Amniotic epithelial cell (primary cell): ENCODE measurements at regions not wholly inside any gene's neighbourhood (a gene's known extent, or its start where the extent isn't known, plus 50 kb on each side); places are given as distances from the start of the nearest gene placed in this dataset.
"Not testable (repeated sequence)": the region's sequence is repeated elsewhere in the genome, so short reads cannot be mapped to it uniquely, and the experiment has no call there.

Experiments
- DNase-seq: peaks from one replicate; pipeline ENCODE4 v3.0.0-alpha.2; 2010; ENCODE audit warnings: low read depth

- no peak for DNase-seq
These were observed 118.9 kb downstream of the GATA3 start for GRCh38 chr10:8173243-8173865.

GRCh38 chr10:8173866-8174243, 119.4 kb downstream of the GATA3 start:
- DNase-seq: no peak

GRCh38 chr10:8174762-8175161, 120.3 kb downstream of the GATA3 start:
- DNase-seq: peak; percentile 39

- DNase-seq: peak; percentile 30
These were observed 123.0 kb downstream of the GATA3 start for GRCh38 chr10:8177526-8177925.

GRCh38 chr10:8179773-8180172, 125.3 kb downstream of the GATA3 start:
- not testable (repeated sequence) for DNase-seq

- DNase-seq: no peak
These were observed 126.0 kb downstream of the GATA3 start for GRCh38 chr10:8180360-8181109.

- DNase-seq: no peak
These were observed 127.1 kb downstream of the GATA3 start for GRCh38 chr10:8181496-8182157.

- no peak for DNase-seq
These were observed 128.3 kb downstream of the GATA3 start for GRCh38 chr10:8182806-8183205.

GRCh38 chr10:8183241-8183704, 128.8 kb downstream of the GATA3 start:
- peak; percentile 93 for DNase-seq

GRCh38 chr10:8187171-8187666, 132.7 kb downstream of the GATA3 start:
- DNase-seq: peak; percentile 93

GRCh38 chr10:8189458-8189857, 135.0 kb downstream of the GATA3 start:
- DNase-seq: no peak

GRCh38 chr10:8192301-8192700, 137.8 kb downstream of the GATA3 start:
- DNase-seq: no peak

- no peak for DNase-seq
These were observed 139.1 kb downstream of the GATA3 start for GRCh38 chr10:8193546-8193945.

GRCh38 chr10:8194050-8194449, 139.6 kb downstream of the GATA3 start:
- no peak for DNase-seq

GRCh38 chr10:8206882-8207281, 152.4 kb downstream of the GATA3 start:
- DNase-seq: no peak

GRCh38 chr10:8211631-8212030, 157.1 kb downstream of the GATA3 start:
- DNase-seq: peak; percentile 5

- no peak for DNase-seq
These were observed 159.2 kb downstream of the GATA3 start for GRCh38 chr10:8213735-8214134.

- no peak for DNase-seq
These were observed 160.1 kb downstream of the GATA3 start for GRCh38 chr10:8214587-8214986.

GRCh38 chr10:8216893-8217292, 162.4 kb downstream of the GATA3 start:
- DNase-seq: no peak

GRCh38 chr10:8221451-8221850, 167.0 kb downstream of the GATA3 start:
- no peak for DNase-seq

GRCh38 chr10:8224591-8224990, 170.1 kb downstream of the GATA3 start:
- DNase-seq: no peak

GRCh38 chr10:8225187-8225586, 170.7 kb downstream of the GATA3 start:
- no peak for DNase-seq

- no peak for DNase-seq
These were observed 172.8 kb downstream of the GATA3 start for GRCh38 chr10:8227246-8227645.
